Liver (tissue), 8 donors: ENCODE measurements at regions not wholly inside any gene's neighbourhood (a gene's known extent, or its start where the extent isn't known, plus 50 kb on each side); places are given as distances from the start of the nearest gene placed in this dataset.

ENCODE experiments used
- DNase-seq: peaks from one replicate; pipeline ENCODE4 v3.0.0-alpha.2; 2017; ENCODE audit warnings: low spot score
- H3K27ac ChIP-seq, 2 donors: one replicate each; pipeline ENCODE4 v1.7.0; 2013; ENCODE audit warnings: inconsistent platforms in 2 of 2, low read length in 2 of 2, control low read depth in 1 of 2, low read depth in 1 of 2, mild to moderate bottlenecking in 1 of 2
- H3K27me3 ChIP-seq, 4 donors: one replicate each; pipeline versions ENCODE4 v1.6.1 to v1.7.0; 2013; ENCODE audit warnings: low read length in 3 of 4, inconsistent platforms in 1 of 4, mild to moderate bottlenecking in 1 of 4, moderate library complexity in 1 of 4; ENCODE audit not compliant: control insufficient read depth in 4 of 4, insufficient read depth in 4 of 4
- H3K36me3 ChIP-seq, 4 donors: one replicate each; pipeline versions ENCODE4 v1.6.1 to v1.7.0; 2013; ENCODE audit warnings: low read length in 3 of 4, mild to moderate bottlenecking in 3 of 4, low read depth in 1 of 4, moderate library complexity in 1 of 4; ENCODE audit not compliant: control insufficient read depth in 4 of 4, insufficient read depth in 3 of 4
- H3K4me1 ChIP-seq, 4 donors: one replicate each; pipeline versions ENCODE4 v1.6.1 to v1.7.0; 2013; ENCODE audit warnings: low read length in 3 of 4, mild to moderate bottlenecking in 3 of 4, moderate library complexity in 1 of 4; ENCODE audit not compliant: control insufficient read depth in 4 of 4, insufficient read depth in 4 of 4
- H3K4me3 ChIP-seq, 3 donors: one replicate each; pipeline versions ENCODE4 v1.6.1 to v1.7.0; 2013; ENCODE audit warnings: low read length in 3 of 3, control low read depth in 1 of 3, low read depth in 1 of 3, mild to moderate bottlenecking in 1 of 3
- H3K9ac ChIP-seq, 2 donors: one replicate each; pipeline ENCODE4 v1.7.0; 2013; ENCODE audit warnings: low read length in 2 of 2, mild to moderate bottlenecking in 2 of 2, moderate library complexity in 2 of 2, control low read depth in 1 of 2, low read depth in 1 of 2
- H3K9me3 ChIP-seq, 4 donors: one replicate each; pipeline versions ENCODE4 v1.6.1 to v1.7.0; 2013; ENCODE audit warnings: low read length in 3 of 4; ENCODE audit not compliant: control insufficient read depth in 4 of 4
- ATF3 ChIP-seq: IDR thresholded peaks from 2 replicates; pipeline ENCODE4 v1.6.1; 2016; ENCODE audit warnings: antibody characterized with exemption
- CTCF ChIP-seq: fragments of 150-350 bp; IDR thresholded peaks from 2 replicates; pipeline ENCODE4 v1.5.1; 2017; ENCODE audit warnings: improper control_type of control experiment, low read depth, low read length; ENCODE audit not compliant: missing input control
- EGR1 ChIP-seq, 2 donors: IDR thresholded peaks; 2 replicates each; pipeline ENCODE4 v1.6.1; 2016 to 2018; ENCODE audit warnings: antibody characterized with exemption in 2 of 2, low read depth in 2 of 2
- FOXA1 ChIP-seq: IDR thresholded peaks from 2 replicates; pipeline ENCODE4 v1.6.1; 2016; ENCODE audit warnings: antibody characterized with exemption
- FOXA2 ChIP-seq: IDR thresholded peaks from 2 replicates; pipeline ENCODE4 v1.6.1; 2016; ENCODE audit warnings: antibody characterized with exemption
- GABPA ChIP-seq, 2 donors: IDR thresholded peaks in 1 of 2; conservative IDR thresholded peaks in 1 of 2; 2 replicates each; pipeline ENCODE4 v1.6.1; 2016; ENCODE audit warnings: antibody characterized with exemption in 2 of 2, mild to moderate bottlenecking in 1 of 2, moderate library complexity in 1 of 2
- HNF4A ChIP-seq, 2 donors: conservative IDR thresholded peaks; 2 replicates each; pipeline ENCODE4 v1.6.1; 2016; ENCODE audit warnings: antibody characterized with exemption in 2 of 2, mild to moderate bottlenecking in 2 of 2
- HNF4G ChIP-seq: IDR thresholded peaks from 2 replicates; pipeline ENCODE4 v1.6.1; 2016; ENCODE audit warnings: antibody characterized with exemption
- JUND ChIP-seq, 2 donors: IDR thresholded peaks; 2 replicates each; pipeline ENCODE4 v1.6.1; 2016; ENCODE audit warnings: antibody characterized with exemption in 2 of 2
- MAX ChIP-seq: IDR thresholded peaks from 2 replicates; pipeline ENCODE4 v1.6.1; 2016; ENCODE audit warnings: antibody characterized with exemption
- REST ChIP-seq: IDR thresholded peaks from 2 replicates; pipeline ENCODE4 v1.6.1; 2016; ENCODE audit warnings: antibody characterized with exemption, mild to moderate bottlenecking
- RXRA ChIP-seq, 2 donors: IDR thresholded peaks; 2 replicates each; pipeline ENCODE4 v1.6.1; 2017 to 2018; ENCODE audit warnings: antibody characterized with exemption in 2 of 2, mild to moderate bottlenecking in 1 of 2
- TAF1 ChIP-seq: conservative IDR thresholded peaks from 2 replicates; pipeline ENCODE4 v1.6.1; 2016; ENCODE audit warnings: antibody characterized with exemption, mild to moderate bottlenecking
- ZBTB33 ChIP-seq: IDR thresholded peaks from 2 replicates; pipeline ENCODE4 v1.6.1; 2016; ENCODE audit warnings: antibody characterized with exemption
- WGBS: extraction: QIAGEN DNeasy Blood & Tissue Kit; methylation state at CpG from one replicate; pipeline ENCODE4 v1.1.7; 2013; 5-methylcytosine and 5-hydroxymethylcytosine counted together
- donor health status: healthy.
- donor health status: healthy.
- donor health status: healthy.
- donor health status: healthy.
- donor health status: healthy.

- TF ChIP-seq GABPA (IDR thresholded peaks at IDR 0.05 in 1 of 2, conservative IDR thresholded peaks at IDR 0.05 in 1 of 2) = no peak
- TF ChIP-seq FOXA2 = no peak
- TF ChIP-seq HNF4A (conservative IDR thresholded peaks at IDR 0.05) = no peak
- Histone ChIP-seq H3K9ac (no peak overlapping the region), H3K27me3 (peaks cover 0 to 3% (median 0%) of the 10 kb centered on the region in 4 donors), H3K36me3 (no peaks in the 10 kb centered on the region), H3K4me1 (no peaks in the 10 kb centered on the region), H3K27ac (no peak overlapping the region), H3K9me3 (peaks cover 0 to 3% (median 0%) of the 10 kb centered on the region in 4 donors), H3K4me3 (no peak overlapping the region)
- no peak for DNase-seq
- 74% methylated on average over 3 of the region's 3 CpGs for WGBS
Measured at GRCh38 chr20:60513141-60513540, 554.9 kb downstream of the CDH26 start.

GRCh38 chr20:60516442-60516841, 558.2 kb downstream of the CDH26 start:
- Histone ChIP-seq H3K4me1 (no peaks in the 10 kb centered on the region), H3K27ac (no peak overlapping the region), H3K9me3 (peaks cover 0 to 4% (median 0%) of the 10 kb centered on the region in 4 donors), H3K9ac (no peak overlapping the region), H3K27me3 (peaks cover 0 to 4% (median 0%) of the 10 kb centered on the region in 4 donors), H3K4me3 (no peak overlapping the region), H3K36me3 (no peaks in the 10 kb centered on the region)
- DNase-seq = no peak
- TF ChIP-seq REST = no peak
- no peak for TF ChIP-seq CTCF
- WGBS = 75% methylated on average over 2 of the region's 2 CpGs

GRCh38 chr20:60518022-60518421, 559.8 kb downstream of the CDH26 start:
- Histone ChIP-seq H3K27me3 (peaks cover 0 to 4% (median 0%) of the 10 kb centered on the region in 4 donors), H3K9me3 (peaks cover 0 to 4% (median 0%) of the 10 kb centered on the region in 4 donors), H3K4me1 (no peaks in the 10 kb centered on the region), H3K4me3 (no peak overlapping the region), H3K36me3 (no peaks in the 10 kb centered on the region), H3K9ac (no peak overlapping the region), H3K27ac (no peak overlapping the region)
- no peak for DNase-seq
- WGBS = 69% methylated on average over 1 of the region's 1 CpG
- TF ChIP-seq REST (no peak), FOXA2 (no peak), JUND (IDR thresholded peaks at IDR 0.05) (no peak), TAF1 (no peak), EGR1 (IDR thresholded peaks at IDR 0.05; ENCODE audit: low read depth in 2 of 2) (no peak), HNF4G (no peak), ZBTB33 (no peak), RXRA (IDR thresholded peaks at IDR 0.05) (no peak), FOXA1 (no peak), HNF4A (conservative IDR thresholded peaks at IDR 0.05) (no peak), MAX (no peak), ATF3 (no peak)
